ENCODE measurements at regions not wholly inside any gene's neighbourhood (a gene's known extent, or its start where the extent isn't known, plus 50 kb on each side); places are given as distances from the start of the nearest gene placed in this dataset.
"Not testable (repeated sequence)": the region's sequence is repeated elsewhere in the genome, so short reads cannot be mapped to it uniquely, and the experiment has no call there.

- Histone ChIP-seq H2BK15ac (ENCODE audit: low read length) (no peak overlapping the region), H3K27ac (ENCODE audit: low read depth, low read length) (no peak overlapping the region), H3K4me3 (ENCODE audit: extremely low read depth in 1 of 4, insufficient read depth in 2 of 4, low read depth in 3 of 4, low read length in 4 of 4) (no peak overlapping the region), H3K56ac (replicated peaks; ENCODE audit: insufficient read length, low read depth, low read length) (no peak overlapping the region), H2AFZ (ENCODE audit: low read length) (no peak overlapping the region), H3K9me3 (ENCODE audit: insufficient read depth in 2 of 2, low read depth in 1 of 2, low read length in 1 of 2) (peaks cover 26 to 29% of the 10 kb centered on the region in 2 experiments), H4K8ac (ENCODE audit: extremely low read depth, insufficient read depth, low read length) (no peak overlapping the region), H4K5ac (ENCODE audit: insufficient read length, low read depth, low read length) (no peak overlapping the region), H4K20me1 (replicated peaks in 1 of 2; ENCODE audit: control insufficient read depth in 1 of 2, insufficient read depth in 2 of 2, low read length in 2 of 2) (no peaks in the 10 kb centered on the region), H3K23ac (ENCODE audit: insufficient read length) (no peak overlapping the region), H3K4ac (replicated peaks; ENCODE audit: insufficient read length, low read depth, low read length) (no peak overlapping the region), H3K4me2 (ENCODE audit: insufficient read depth in 1 of 2, low read depth in 2 of 2, low read length in 2 of 2) (no peak overlapping the region), H3K14ac (ENCODE audit: insufficient read length) (no peak overlapping the region), H3K23me2 (ENCODE audit: low read depth, low read length) (no peaks in the 10 kb centered on the region), H2BK5ac (ENCODE audit: low read depth, low read length) (no peak overlapping the region), H3K27me3 (replicated peaks in 1 of 4; ENCODE audit: control insufficient read depth in 3 of 4, extremely low read depth in 1 of 4, insufficient read depth in 3 of 4, low read length in 3 of 4) (no peaks in the 10 kb centered on the region), H2BK12ac (ENCODE audit: low read depth, low read length) (no peak overlapping the region), H3K79me2 (ENCODE audit: control insufficient read depth in 1 of 2, insufficient read depth in 2 of 2, low read length in 2 of 2) (no peaks in the 10 kb centered on the region), H2AK5ac (ENCODE audit: low read depth, low read length) (no peak overlapping the region), H3K4me1 (replicated peaks in 1 of 4; ENCODE audit: control insufficient read depth in 3 of 4, insufficient read depth in 4 of 4, low read length in 3 of 4) (no peaks in the 10 kb centered on the region), H3K18ac (ENCODE audit: extremely low read depth, low read length) (no peak overlapping the region), H2BK20ac (ENCODE audit: low read length) (no peak overlapping the region), H3K36me3 (ENCODE audit: control insufficient read depth in 2 of 4, insufficient read depth in 4 of 4, low read length in 3 of 4) (peaks cover 2 to 73% (median 37%) of the 10 kb centered on the region in 4 experiments; a peak in 7 of 8 replicates), H2BK120ac (replicated peaks; ENCODE audit: low read depth, low read length) (no peak overlapping the region), H4K91ac (replicated peaks; ENCODE audit: insufficient read length, low read length) (no peak overlapping the region), H3K9ac (replicated peaks in 1 of 4; ENCODE audit: extremely low read depth in 1 of 4, low read depth in 3 of 4, low read length in 3 of 4) (no peak overlapping the region), H3K79me1 (ENCODE audit: low read depth, low read length) (no peaks in the 10 kb centered on the region)
- TF ChIP-seq POLR2AphosphoS5 (IDR thresholded peaks at IDR 0.05; ENCODE audit: low read depth, low read length) = no peak
- DNase-seq (ENCODE audit: low read depth in 1 of 2, low spot score in 2 of 2) (no peak), FAIRE-seq (no peak)
- POLR2A ChIA-PET (ENCODE audit: partially characterized antibody) = no interaction called here
- CTCF ChIA-PET (ENCODE audit: partially characterized antibody) = no interaction called here
- 93% methylated on average over 4 of the region's 4 CpGs; no CpG with 5 or more reads in 1 of the 2 experiments for WGBS, 2 experiments (ENCODE audit: extremely low coverage in 1 of 2, insufficient coverage in 1 of 2, insufficient read length in 1 of 2, insufficient replicate concordance in 2 of 2, low coverage in 1 of 2, low lambda C conversion rate in 2 of 2, missing lambda C conversion rate in 1 of 2)
Observed at GRCh38 chr6:144439016-144439415, 153.9 kb downstream of the UTRN start.

- H3K4me3 ChIP-seq (ENCODE audit: extremely low read depth in 1 of 4, insufficient read depth in 2 of 4, low read depth in 3 of 4, low read length in 4 of 4); H3K4me1 ChIP-seq (replicated peaks in 1 of 4; ENCODE audit: control insufficient read depth in 3 of 4, insufficient read depth in 4 of 4, low read length in 3 of 4); H4K91ac ChIP-seq (replicated peaks; ENCODE audit: insufficient read length, low read length); H2BK15ac ChIP-seq (ENCODE audit: low read length); DNase-seq (ENCODE audit: low read depth in 1 of 2, low spot score in 2 of 2); H3K4ac ChIP-seq (replicated peaks; ENCODE audit: insufficient read length, low read depth, low read length); H2BK120ac ChIP-seq (replicated peaks; ENCODE audit: low read depth, low read length); H2BK12ac ChIP-seq (ENCODE audit: low read depth, low read length); H2AK5ac ChIP-seq (ENCODE audit: low read depth, low read length); H3K14ac ChIP-seq (ENCODE audit: insufficient read length); H3K56ac ChIP-seq (replicated peaks; ENCODE audit: insufficient read length, low read depth, low read length); H3K23ac ChIP-seq (ENCODE audit: insufficient read length); H4K5ac ChIP-seq (ENCODE audit: insufficient read length, low read depth, low read length); H4K20me1 ChIP-seq (replicated peaks in 1 of 2; ENCODE audit: control insufficient read depth in 1 of 2, insufficient read depth in 2 of 2, low read length in 2 of 2); H3K27me3 ChIP-seq (replicated peaks in 1 of 4; ENCODE audit: control insufficient read depth in 3 of 4, extremely low read depth in 1 of 4, insufficient read depth in 3 of 4, low read length in 3 of 4); H3K79me1 ChIP-seq (ENCODE audit: low read depth, low read length); H3K23me2 ChIP-seq (ENCODE audit: low read depth, low read length); H2BK5ac ChIP-seq (ENCODE audit: low read depth, low read length); H2AFZ ChIP-seq (ENCODE audit: low read length); H2BK20ac ChIP-seq (ENCODE audit: low read length); H3K9ac ChIP-seq (replicated peaks in 1 of 4; ENCODE audit: extremely low read depth in 1 of 4, low read depth in 3 of 4, low read length in 3 of 4); FAIRE-seq; H3K4me2 ChIP-seq (ENCODE audit: insufficient read depth in 1 of 2, low read depth in 2 of 2, low read length in 2 of 2); H3K27ac ChIP-seq (ENCODE audit: low read depth, low read length); H3K18ac ChIP-seq (ENCODE audit: extremely low read depth, low read length); H4K8ac ChIP-seq (ENCODE audit: extremely low read depth, insufficient read depth, low read length); H3K79me2 ChIP-seq (ENCODE audit: control insufficient read depth in 1 of 2, insufficient read depth in 2 of 2, low read length in 2 of 2): not testable (repeated sequence)
- 89% methylated on average over 3 of the region's 3 CpGs; no CpG with 5 or more reads in 1 of the 2 experiments for WGBS, 2 experiments (ENCODE audit: extremely low coverage in 1 of 2, insufficient coverage in 1 of 2, insufficient read length in 1 of 2, insufficient replicate concordance in 2 of 2, low coverage in 1 of 2, low lambda C conversion rate in 2 of 2, missing lambda C conversion rate in 1 of 2)
- CTCF ChIA-PET (ENCODE audit: partially characterized antibody) = interaction anchor here (0.7 to 1.6 kb wide), 2 partner anchors 13 to 28 kb away, joined by 3 read pairs; no protein-coding TSS in a partner anchor
- POLR2A ChIA-PET (ENCODE audit: partially characterized antibody) = interaction anchor here (0.6 kb wide), 1 partner anchor 97 kb away, joined by 3 read pairs; no protein-coding TSS in a partner anchor
- Histone ChIP-seq H3K36me3 (ENCODE audit: control insufficient read depth in 2 of 4, insufficient read depth in 4 of 4, low read length in 3 of 4) (peaks cover 2 to 69% (median 37%) of the 10 kb centered on the region in 4 experiments; a peak in 7 of 8 replicates), H3K9me3 (ENCODE audit: insufficient read depth in 2 of 2, low read depth in 1 of 2, low read length in 1 of 2) (peaks cover 26 to 27% of the 10 kb centered on the region in 2 experiments)
Observed at GRCh38 chr6:144441801-144442200, 156.7 kb downstream of the UTRN start.

Data from H1 (cell line).